ENCODE measurements at regions not wholly inside any gene's neighbourhood (a gene's known extent, or its start where the extent isn't known, plus 50 kb on each side); places are given as distances from the start of the nearest gene placed in this dataset.

- no peaks in the 10 kb centered on the region for H3K27me3 ChIP-seq (ENCODE audit: insufficient read depth, poor library complexity, severe bottlenecking)
- DNase-seq (ENCODE audit: low read depth in 1 of 2, low spot score in 1 of 2), result no peak
These were observed 87.5 kb upstream of the NKX1-1 start for GRCh38 chr4:1493540-1494287.

GRCh38 chr4:1492651-1493539 is 86.7 kb upstream of the NKX1-1 start:
- no peaks in the 10 kb centered on the region for H3K27me3 ChIP-seq (ENCODE audit: insufficient read depth, poor library complexity, severe bottlenecking)
- no peak overlapping the region for H3K4me3 ChIP-seq (replicated peaks; ENCODE audit: insufficient read depth, low read length)
- TF ChIP-seq POLR2AphosphoS5 (IDR thresholded peaks at IDR 0.05; ENCODE audit: low read depth), result no peak
- no peak for TF ChIP-seq CTCF (IDR thresholded peaks at IDR 0.05; ENCODE audit: insufficient read depth, low read length)
- no peak for TF ChIP-seq REST (IDR thresholded peaks at IDR 0.05; ENCODE audit: insufficient replicate concordance, low read depth)
- no peak for TF ChIP-seq SPI1 (IDR thresholded peaks at IDR 0.05; ENCODE audit: borderline replicate concordance, low read depth)
- TF ChIP-seq GABPA (IDR thresholded peaks at IDR 0.05; ENCODE audit: low read depth), result no peak
- no peak for DNase-seq (ENCODE audit: low read depth in 1 of 2, low spot score in 1 of 2)
- no peak overlapping the region for H3K27ac ChIP-seq (replicated peaks)

More at GRCh38 chr4:1493540-1494287, 87.5 kb upstream of the NKX1-1 start:
- Histone ChIP-seq H3K4me3 (replicated peaks; ENCODE audit: insufficient read depth, low read length) (no peak overlapping the region), H3K27ac (replicated peaks) (no peak overlapping the region)
- TF ChIP-seq SPI1 (IDR thresholded peaks at IDR 0.05; ENCODE audit: borderline replicate concordance, low read depth) (no peak), POLR2AphosphoS5 (IDR thresholded peaks at IDR 0.05; ENCODE audit: low read depth) (no peak), CTCF (IDR thresholded peaks at IDR 0.05; ENCODE audit: insufficient read depth, low read length) (no peak), REST (IDR thresholded peaks at IDR 0.05; ENCODE audit: insufficient replicate concordance, low read depth) (no peak), GABPA (IDR thresholded peaks at IDR 0.05; ENCODE audit: low read depth) (no peak)

- TF ChIP-seq GABPA (IDR thresholded peaks at IDR 0.05; ENCODE audit: low read depth), result no peak
- no peak for TF ChIP-seq POLR2AphosphoS5 (IDR thresholded peaks at IDR 0.05; ENCODE audit: low read depth)
- TF ChIP-seq SPI1 (IDR thresholded peaks at IDR 0.05; ENCODE audit: borderline replicate concordance, low read depth), result no peak
- TF ChIP-seq CTCF (IDR thresholded peaks at IDR 0.05; ENCODE audit: insufficient read depth, low read length), result no peak
- no peak for TF ChIP-seq REST (IDR thresholded peaks at IDR 0.05; ENCODE audit: insufficient replicate concordance, low read depth)
- Histone ChIP-seq H3K4me3 (replicated peaks; ENCODE audit: insufficient read depth, low read length) (no peak overlapping the region), H3K27ac (replicated peaks) (no peak overlapping the region), H3K27me3 (ENCODE audit: insufficient read depth, poor library complexity, severe bottlenecking) (no peaks in the 10 kb centered on the region)
- DNase-seq (ENCODE audit: low read depth in 1 of 2, low spot score in 1 of 2), result no peak
These were observed 85.9 kb upstream of the NKX1-1 start for GRCh38 chr4:1492142-1492457.
